GM12865 (cell line): ENCODE measurements at regions not wholly inside any gene's neighbourhood (a gene's known extent, or its start where the extent isn't known, plus 50 kb on each side); places are given as distances from the start of the nearest gene placed in this dataset.

Experiments
- DNase-seq: peaks from one replicate; pipeline ENCODE4 v3.0.0; 2010; ENCODE audit warnings: low read depth
- H3K4me3 ChIP-seq: 2 replicates; pipeline ENCODE4 v1.5.1; 2011; ENCODE audit warnings: mild to moderate bottlenecking, low read depth, low read length, control low read depth
- TF ChIP-seq, protein P1 (sequence below): IDR thresholded peaks from 2 replicates; pipeline ENCODE4 v1.5.1; 2011; ENCODE audit warnings: low read length, control low read depth, low read depth, inconsistent platforms; ENCODE audit not compliant: insufficient read depth; ENCODE audit errors: missing control alignments

DNA sequence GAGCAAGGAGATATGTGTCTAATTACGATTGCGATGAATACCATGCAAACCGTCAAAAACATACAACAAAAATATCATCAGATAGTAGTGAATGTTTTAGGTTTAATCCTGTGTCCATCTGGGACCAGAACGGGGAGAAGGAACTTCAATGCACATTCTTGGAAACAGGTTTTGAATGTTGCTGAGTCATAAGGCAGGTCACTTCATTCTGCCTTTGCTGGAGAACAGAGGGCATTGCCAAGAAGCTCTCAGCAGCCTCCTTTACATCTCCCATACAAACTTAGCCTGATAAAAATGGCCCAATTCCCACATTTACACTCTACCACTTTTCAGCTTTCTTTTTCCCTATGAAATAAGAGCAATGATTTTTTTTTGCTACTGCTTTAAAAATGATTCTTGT, 78.0 kb upstream of the KCNJ6 start:
- TF ChIP-seq, protein P1, sequence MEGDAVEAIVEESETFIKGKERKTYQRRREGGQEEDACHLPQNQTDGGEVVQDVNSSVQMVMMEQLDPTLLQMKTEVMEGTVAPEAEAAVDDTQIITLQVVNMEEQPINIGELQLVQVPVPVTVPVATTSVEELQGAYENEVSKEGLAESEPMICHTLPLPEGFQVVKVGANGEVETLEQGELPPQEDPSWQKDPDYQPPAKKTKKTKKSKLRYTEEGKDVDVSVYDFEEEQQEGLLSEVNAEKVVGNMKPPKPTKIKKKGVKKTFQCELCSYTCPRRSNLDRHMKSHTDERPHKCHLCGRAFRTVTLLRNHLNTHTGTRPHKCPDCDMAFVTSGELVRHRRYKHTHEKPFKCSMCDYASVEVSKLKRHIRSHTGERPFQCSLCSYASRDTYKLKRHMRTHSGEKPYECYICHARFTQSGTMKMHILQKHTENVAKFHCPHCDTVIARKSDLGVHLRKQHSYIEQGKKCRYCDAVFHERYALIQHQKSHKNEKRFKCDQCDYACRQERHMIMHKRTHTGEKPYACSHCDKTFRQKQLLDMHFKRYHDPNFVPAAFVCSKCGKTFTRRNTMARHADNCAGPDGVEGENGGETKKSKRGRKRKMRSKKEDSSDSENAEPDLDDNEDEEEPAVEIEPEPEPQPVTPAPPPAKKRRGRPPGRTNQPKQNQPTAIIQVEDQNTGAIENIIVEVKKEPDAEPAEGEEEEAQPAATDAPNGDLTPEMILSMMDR = no peak

DNA sequence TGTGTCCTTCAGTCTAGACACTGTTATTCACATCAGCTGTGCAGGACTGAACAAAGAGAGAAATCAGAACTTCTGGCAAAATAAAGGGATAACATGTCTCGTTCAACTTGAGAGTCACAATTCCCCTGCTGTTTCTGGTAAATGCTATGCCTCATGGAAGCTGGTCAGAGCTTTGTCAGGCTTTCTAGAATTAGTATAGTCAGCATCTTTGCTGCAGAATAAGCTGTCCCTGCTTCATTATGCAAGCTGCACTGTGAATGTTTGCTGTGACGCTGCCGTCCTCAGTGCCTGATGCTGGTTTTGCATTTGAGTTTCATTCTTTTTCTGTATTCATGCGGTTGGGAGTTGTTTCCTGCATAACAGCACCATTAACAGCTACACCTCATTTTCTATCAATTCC, 96.4 kb upstream of the KCNJ6 start:
- no peak for DNase-seq
- H3K4me3 ChIP-seq = no peak overlapping the region
- TF ChIP-seq, protein P1 = no peak

More for the DNA sequence above, 78.0 kb upstream of the KCNJ6 start:
- H3K4me3 ChIP-seq = no peak overlapping the region
- DNase-seq = no peak

DNA sequence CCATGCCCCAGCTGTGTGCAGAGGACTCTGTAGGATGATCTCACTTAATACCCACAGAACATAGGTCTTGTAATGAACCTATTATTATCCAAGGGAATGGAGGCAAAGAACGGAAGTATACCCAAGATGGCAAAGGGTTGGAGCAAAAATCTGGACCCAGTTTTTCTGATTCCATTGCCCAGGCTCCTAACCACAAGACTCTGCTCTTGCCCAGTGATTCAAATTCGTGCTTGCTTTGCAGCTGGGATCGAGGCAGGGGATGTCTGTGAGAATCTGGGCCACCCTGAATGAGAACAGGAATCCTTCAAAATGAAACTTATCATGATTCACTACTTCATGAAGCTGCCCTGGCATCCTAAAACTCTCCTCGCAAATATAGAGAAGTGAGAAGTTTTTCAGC, 97.5 kb upstream of the KCNJ6 start:
- DNase-seq = no peak
- H3K4me3 ChIP-seq = no peak overlapping the region
- TF ChIP-seq, protein P1 = no peak

DNA sequence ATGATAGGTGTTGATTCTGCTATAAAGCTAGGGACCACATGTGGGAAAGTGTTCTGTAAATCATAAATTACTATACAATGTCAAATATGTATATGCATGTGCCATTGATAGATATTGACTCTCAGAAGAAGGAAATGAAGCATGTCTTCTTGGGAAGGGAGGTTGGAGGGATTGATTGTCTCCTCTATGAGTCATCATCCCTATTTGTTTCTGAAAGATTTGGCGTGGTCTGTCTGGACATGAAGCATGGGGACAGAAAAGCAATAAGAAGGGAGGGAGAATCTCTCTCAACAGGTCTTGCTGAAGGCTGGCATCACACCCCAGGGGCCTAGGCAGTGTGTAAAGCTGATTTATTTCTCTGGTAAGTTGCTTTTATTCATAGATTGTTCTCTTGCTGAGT, 98.0 kb upstream of the KCNJ6 start:
- TF ChIP-seq, protein P1 = no peak
- H3K4me3 ChIP-seq = no peak overlapping the region
- no peak for DNase-seq

DNA sequence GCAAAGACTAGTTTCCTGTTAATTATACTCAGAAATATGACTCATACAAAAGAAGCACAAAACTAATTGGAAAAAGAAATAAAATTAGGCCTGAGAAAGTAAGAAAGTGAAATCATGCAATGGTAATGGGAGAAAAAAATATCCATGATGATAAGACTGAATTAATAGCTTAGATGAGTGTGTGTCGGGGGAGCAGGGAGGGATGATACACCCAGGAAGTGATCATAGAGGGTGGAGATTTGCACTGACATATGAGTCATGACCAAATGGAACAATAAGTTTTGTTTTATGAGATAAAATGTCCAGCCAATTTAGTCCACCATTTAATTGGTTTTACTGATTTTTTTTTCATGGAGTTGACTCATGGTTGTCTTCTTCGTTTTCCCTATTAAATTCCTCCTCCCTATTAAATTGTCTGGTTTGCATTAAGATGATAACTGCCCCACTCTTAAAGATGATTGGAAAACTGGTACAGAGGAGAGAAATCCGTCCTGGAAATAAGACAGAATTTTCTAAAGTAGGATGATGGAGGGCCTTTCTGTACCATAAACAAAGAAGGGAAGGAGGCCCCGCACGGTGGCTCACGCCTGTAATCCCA, 111.7 kb upstream of the KCNJ6 start:
- no peak overlapping the region for H3K4me3 ChIP-seq
- TF ChIP-seq, protein P1 = no peak
- no peak for DNase-seq

DNA sequence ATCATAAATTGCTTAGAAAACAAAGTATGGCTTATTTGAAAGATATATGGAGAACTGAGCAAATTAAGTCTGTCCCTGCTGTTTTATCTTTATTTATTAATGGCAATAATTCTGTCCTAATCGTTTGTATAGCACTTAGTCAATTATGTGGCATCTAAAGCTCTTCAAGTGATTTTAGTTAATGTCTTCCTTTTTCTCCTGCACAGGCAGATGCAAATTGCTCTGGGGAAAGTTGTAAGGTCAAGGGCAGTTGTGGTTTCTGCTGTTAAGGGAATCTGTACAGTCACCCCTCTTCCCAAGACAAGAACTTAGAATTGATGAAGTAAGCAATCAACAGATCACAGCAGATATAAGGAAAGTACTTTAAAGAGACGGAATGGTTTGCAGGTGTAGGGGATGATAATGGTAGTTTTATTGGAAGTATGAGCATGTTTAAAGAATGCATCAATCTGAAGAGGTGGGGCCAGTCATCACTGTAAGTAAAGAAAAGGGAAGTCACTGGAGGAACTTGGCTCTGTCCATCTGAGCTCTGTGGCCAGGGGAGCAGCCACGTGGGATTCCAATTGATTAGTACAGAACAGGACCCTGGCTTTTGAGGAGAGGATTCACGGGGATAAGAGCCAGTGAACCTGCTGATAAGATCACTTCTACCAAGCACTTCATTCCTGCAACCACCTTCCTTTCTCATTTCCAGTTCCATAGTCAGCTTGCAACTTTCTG, 116.0 kb upstream of the KCNJ6 start:
- no peak for DNase-seq
- H3K4me3 ChIP-seq = no peak overlapping the region
- TF ChIP-seq, protein P1 = no peak

DNA sequence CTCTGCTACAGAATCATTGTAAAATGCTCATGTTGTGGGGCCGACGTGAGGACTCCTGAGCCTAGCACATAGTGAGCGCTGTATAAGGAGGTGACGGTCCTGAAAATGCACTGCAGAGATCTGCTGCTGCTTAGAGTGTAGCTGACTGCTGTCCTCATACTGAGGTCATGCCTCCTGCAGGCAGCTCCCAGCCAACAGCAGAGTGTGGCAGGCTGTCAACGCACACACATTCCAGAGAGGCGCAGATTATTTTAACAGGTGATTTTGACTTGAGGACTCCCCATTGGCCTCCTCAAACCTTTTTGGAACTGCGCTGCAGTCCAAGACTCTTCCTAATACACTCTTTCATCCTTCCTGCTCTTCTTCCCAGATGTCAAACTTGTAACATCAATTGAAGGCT, 119.8 kb upstream of the KCNJ6 start:
- TF ChIP-seq, protein P1 = no peak
- no peak overlapping the region for H3K4me3 ChIP-seq
- no peak for DNase-seq
